NCI-H524 treated with DMSO at 0.1 percent for 48 hours (cell line): ENCODE measurements at regions not wholly inside any gene's neighbourhood (a gene's known extent, or its start where the extent isn't known, plus 50 kb on each side); places are given as distances from the start of the nearest gene placed in this dataset.

Source experiments
- DNase-seq: peaks from one replicate; lab custom pipeline; 2025; lab: John Stamatoyannopoulos, UW

GRCh38 chr20:57876163-57876562, 166.3 kb upstream of the PMEPA1 start:
- no peak for DNase-seq

- no peak for DNase-seq
Observed at GRCh38 chr20:57874141-57874540, 164.3 kb upstream of the PMEPA1 start.

- DNase-seq, result no peak
Observed at GRCh38 chr20:57872816-57873409, 163.1 kb upstream of the PMEPA1 start.

- DNase-seq, result no peak
Observed at GRCh38 chr20:57871237-57871632, 161.4 kb upstream of the PMEPA1 start.

- DNase-seq, result no peak
Observed at GRCh38 chr20:57870597-57871236, 160.9 kb upstream of the PMEPA1 start.

- no peak for DNase-seq
Observed at GRCh38 chr20:57869951-57870315, 160.1 kb upstream of the PMEPA1 start.

GRCh38 chr20:57869291-57869950, 159.6 kb upstream of the PMEPA1 start:
- no peak for DNase-seq

- no peak for DNase-seq
Observed at GRCh38 chr20:57868310-57868709, 158.5 kb upstream of the PMEPA1 start.

- DNase-seq, result no peak
Observed at GRCh38 chr20:57867807-57868206, 158.0 kb upstream of the PMEPA1 start.

- DNase-seq, result no peak
Observed at GRCh38 chr20:57867181-57867803, 157.5 kb upstream of the PMEPA1 start.

- DNase-seq, result no peak
Observed at GRCh38 chr20:57866250-57867106, 156.7 kb upstream of the PMEPA1 start.

- DNase-seq, result no peak
Observed at GRCh38 chr20:57865266-57865665, 155.5 kb upstream of the PMEPA1 start.

GRCh38 chr20:57860576-57860975, 150.8 kb upstream of the PMEPA1 start:
- DNase-seq, result no peak

GRCh38 chr20:57857969-57858368, 148.2 kb upstream of the PMEPA1 start:
- no peak for DNase-seq

- no peak for DNase-seq
Observed at GRCh38 chr20:57857118-57857517, 147.3 kb upstream of the PMEPA1 start.

- DNase-seq, result no peak
Observed at GRCh38 chr20:57856658-57857057, 146.8 kb upstream of the PMEPA1 start.

GRCh38 chr20:57851796-57852195, 142.0 kb upstream of the PMEPA1 start:
- DNase-seq, result no peak

- no peak for DNase-seq
Observed at GRCh38 chr20:57851025-57851682, 141.3 kb upstream of the PMEPA1 start.

GRCh38 chr20:57849521-57850215, 139.9 kb upstream of the PMEPA1 start:
- no peak for DNase-seq

- no peak for DNase-seq
Observed at GRCh38 chr20:57849121-57849520, 139.3 kb upstream of the PMEPA1 start.

- no peak for DNase-seq
Observed at GRCh38 chr20:57848282-57848681, 138.5 kb upstream of the PMEPA1 start.
